Muscle of leg (tissue), 3 donors: ENCODE measurements at regions not wholly inside any gene's neighbourhood (a gene's known extent, or its start where the extent isn't known, plus 50 kb on each side); places are given as distances from the start of the nearest gene placed in this dataset.

Experiments
- DNase-seq: peaks from one replicate; pipeline ENCODE4 v3.0.0; 2013
- H3K27ac ChIP-seq: one replicate; pipeline ENCODE4 v1.5.1; 2013; ENCODE audit warnings: mild to moderate bottlenecking, low read length, control low read depth
- H3K27me3 ChIP-seq: one replicate; pipeline ENCODE4 v1.6.1; 2013; ENCODE audit warnings: low read length; ENCODE audit not compliant: control insufficient read depth, insufficient read depth
- H3K36me3 ChIP-seq: one replicate; pipeline ENCODE4 v1.6.1; 2013; ENCODE audit warnings: low read length; ENCODE audit not compliant: control insufficient read depth, insufficient read depth
- H3K4me1 ChIP-seq: one replicate; pipeline ENCODE4 v1.6.1; 2013; ENCODE audit warnings: low read length; ENCODE audit not compliant: control insufficient read depth, insufficient read depth
- H3K4me3 ChIP-seq: one replicate; pipeline ENCODE4 v1.5.1; 2013; ENCODE audit warnings: low read length, control low read depth
- H3K9me3 ChIP-seq: replicated peaks from 2 replicates; pipeline ENCODE4 v1.6.1; 2013; ENCODE audit warnings: low read depth, low read length; ENCODE audit not compliant: control insufficient read depth
- WGBS: methylation state at CpG from one replicate; pipeline ENCODE4 v1.1.5; 2013; ENCODE audit warnings: missing lambda C conversion rate; ENCODE audit not compliant: insufficient coverage; 5-methylcytosine and 5-hydroxymethylcytosine counted together

GRCh38 chr14:56944397-56944796 lies 134.1 kb upstream of the OTX2 start:
- no peak overlapping the region for H3K4me3 ChIP-seq
- H3K27ac ChIP-seq = no peak overlapping the region
- no peaks in the 10 kb centered on the region for H3K9me3 ChIP-seq
- H3K27me3 ChIP-seq = no peaks in the 10 kb centered on the region
- no peaks in the 10 kb centered on the region for H3K4me1 ChIP-seq
- H3K36me3 ChIP-seq = no peaks in the 10 kb centered on the region
- DNase-seq = no peak
- WGBS = no CpG with 5 or more reads among the region's 2 CpGs

- no peak for DNase-seq
- H3K9me3 ChIP-seq = no peaks in the 10 kb centered on the region
These were observed 123.2 kb upstream of the OTX2 start for GRCh38 chr14:56933446-56933845.

GRCh38 chr14:56918849-56919574 lies 108.7 kb upstream of the OTX2 start:
- no peaks in the 10 kb centered on the region for H3K4me1 ChIP-seq
- H3K27me3 ChIP-seq = no peaks in the 10 kb centered on the region
- H3K27ac ChIP-seq = no peak overlapping the region
- no peak overlapping the region for H3K4me3 ChIP-seq
- no peaks in the 10 kb centered on the region for H3K9me3 ChIP-seq
- WGBS = no CpG with 5 or more reads among the region's 3 CpGs
- no peaks in the 10 kb centered on the region for H3K36me3 ChIP-seq
- DNase-seq = no peak

More at GRCh38 chr14:56933446-56933845, 123.2 kb upstream of the OTX2 start:
- H3K36me3 ChIP-seq = no peaks in the 10 kb centered on the region
- H3K4me1 ChIP-seq = no peaks in the 10 kb centered on the region
- no peak overlapping the region for H3K27ac ChIP-seq
- no peaks in the 10 kb centered on the region for H3K27me3 ChIP-seq
- no peak overlapping the region for H3K4me3 ChIP-seq

DNA sequence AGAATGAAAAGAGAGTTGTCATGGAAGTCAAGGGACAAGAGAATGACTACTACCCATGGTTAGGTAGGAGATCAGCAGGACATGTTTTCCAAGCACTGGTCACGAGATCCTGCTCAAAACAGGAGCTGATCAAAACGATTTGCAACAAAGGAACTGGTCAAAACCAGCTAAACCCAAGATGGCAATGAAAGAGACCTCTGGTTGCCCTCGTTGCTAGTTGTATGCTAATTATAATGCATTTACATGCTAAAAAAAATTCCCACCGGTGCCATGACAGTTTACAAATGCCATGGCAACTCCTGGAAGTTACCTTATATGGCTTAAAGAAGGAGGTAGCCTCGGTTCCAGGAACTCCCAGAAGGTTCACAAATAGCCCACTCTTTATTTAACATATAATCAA lies 95.0 kb upstream of the OTX2 start:
- Histone ChIP-seq H3K36me3 (no peaks in the 10 kb centered on the region), H3K27me3 (no peaks in the 10 kb centered on the region), H3K9me3 (no peaks in the 10 kb centered on the region), H3K4me1 (no peaks in the 10 kb centered on the region), H3K4me3 (no peak overlapping the region), H3K27ac (no peak overlapping the region)
- WGBS = no CpG with 5 or more reads among the region's 5 CpGs
- DNase-seq = no peak

DNA sequence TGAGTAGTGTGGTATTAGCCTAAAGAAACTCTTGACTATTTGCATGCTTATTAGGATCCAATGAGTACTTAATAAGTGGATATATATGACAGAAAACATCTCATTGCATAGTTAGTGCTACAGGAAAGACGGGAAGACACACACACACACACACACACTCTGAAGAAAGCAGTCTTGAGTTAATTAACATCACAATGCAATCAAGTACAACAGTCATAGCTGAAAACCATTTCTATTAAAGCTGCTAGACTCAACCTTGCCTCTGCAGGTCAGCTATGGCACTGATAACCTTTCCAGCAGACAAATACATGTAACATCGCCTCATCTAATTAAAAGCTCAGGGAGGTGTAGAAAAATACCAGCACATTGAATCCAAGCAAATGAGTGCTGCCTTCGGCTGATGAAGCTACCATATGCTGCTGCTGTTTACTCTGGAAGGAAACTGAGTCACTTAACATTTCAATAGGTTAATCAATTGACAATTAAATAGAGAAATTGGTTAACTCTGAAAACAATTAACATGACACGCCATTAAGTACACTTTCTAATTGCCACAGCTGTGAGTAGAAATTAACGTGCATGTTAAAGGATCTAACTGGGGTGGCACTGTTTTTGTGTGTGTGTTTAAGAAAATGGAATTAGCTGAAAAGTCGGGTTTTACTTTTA lies 93.2 kb upstream of the OTX2 start:
- no peak for DNase-seq
- H3K36me3 ChIP-seq = no peaks in the 10 kb centered on the region
- no peaks in the 10 kb centered on the region for H3K27me3 ChIP-seq
- no peak overlapping the region for H3K27ac ChIP-seq
- no peaks in the 10 kb centered on the region for H3K9me3 ChIP-seq
- no peaks in the 10 kb centered on the region for H3K4me1 ChIP-seq
- WGBS = 100% methylated on average over 1 of the region's 6 CpGs
- H3K4me3 ChIP-seq = no peak overlapping the region

DNA sequence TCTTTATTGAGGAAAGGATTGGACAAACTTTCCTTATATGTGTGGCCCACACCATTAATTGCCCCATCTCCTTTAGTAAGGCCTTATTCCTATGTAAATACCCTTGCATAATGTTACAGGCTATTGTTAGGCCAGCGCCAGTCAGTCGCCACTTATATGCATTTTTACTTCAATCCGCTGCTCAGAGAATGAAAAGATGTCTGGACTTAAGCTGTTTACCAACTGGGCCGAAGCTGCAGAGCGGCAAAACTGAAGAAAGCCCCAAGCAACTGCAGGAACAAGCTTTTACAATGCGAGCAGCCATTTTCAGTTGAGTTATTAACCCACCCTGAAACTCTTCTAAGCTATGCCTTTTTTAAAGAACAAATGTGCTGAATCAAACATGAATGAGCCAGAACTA lies 92.1 kb upstream of the OTX2 start:
- WGBS = 52% methylated on average over 4 of the region's 6 CpGs
- no peak overlapping the region for H3K27ac ChIP-seq

DNA sequence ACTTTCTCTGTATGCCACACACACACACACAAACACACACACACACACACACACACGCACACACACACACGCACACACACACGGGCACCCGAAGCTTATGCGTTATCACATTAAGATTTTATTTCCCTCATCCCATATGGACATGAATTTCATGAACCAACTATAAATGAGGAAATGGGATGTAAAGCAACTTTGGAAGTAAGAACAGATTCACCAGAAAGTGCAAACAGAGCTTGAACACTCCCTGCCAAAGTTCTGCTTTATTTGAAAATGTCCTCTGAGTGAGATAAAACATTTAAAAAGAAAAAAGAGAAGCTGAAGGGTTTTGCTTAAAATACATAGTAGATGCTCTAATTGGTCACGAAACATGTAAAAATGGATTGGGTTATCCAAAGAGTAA lies 90.4 kb upstream of the OTX2 start:
- DNase-seq = no peak
- Histone ChIP-seq H3K27ac (no peak overlapping the region), H3K4me3 (no peak overlapping the region), H3K9me3 (no peaks in the 10 kb centered on the region), H3K27me3 (no peaks in the 10 kb centered on the region), H3K4me1 (no peaks in the 10 kb centered on the region), H3K36me3 (no peaks in the 10 kb centered on the region)
- no CpG with 5 or more reads among the region's 6 CpGs for WGBS

More for the DNA sequence above, 92.1 kb upstream of the OTX2 start:
- no peaks in the 10 kb centered on the region for H3K27me3 ChIP-seq
- no peak overlapping the region for H3K4me3 ChIP-seq
- no peaks in the 10 kb centered on the region for H3K4me1 ChIP-seq
- H3K9me3 ChIP-seq = no peaks in the 10 kb centered on the region
- no peak for DNase-seq
- H3K36me3 ChIP-seq = no peaks in the 10 kb centered on the region

- H3K27me3 ChIP-seq = no peaks in the 10 kb centered on the region
These were observed 89.5 kb upstream of the OTX2 start for GRCh38 chr14:56899829-56900228.

GRCh38 chr14:56896922-56897321 lies 86.6 kb upstream of the OTX2 start:
- Histone ChIP-seq H3K27me3 (no peaks in the 10 kb centered on the region), H3K27ac (no peak overlapping the region), H3K36me3 (no peaks in the 10 kb centered on the region), H3K4me1 (no peaks in the 10 kb centered on the region), H3K4me3 (no peak overlapping the region), H3K9me3 (no peaks in the 10 kb centered on the region)
- WGBS = 29% methylated on average over 2 of the region's 6 CpGs
- no peak for DNase-seq

More at GRCh38 chr14:56899829-56900228, 89.5 kb upstream of the OTX2 start:
- Histone ChIP-seq H3K9me3 (no peaks in the 10 kb centered on the region), H3K4me1 (no peaks in the 10 kb centered on the region), H3K27ac (no peak overlapping the region), H3K36me3 (no peaks in the 10 kb centered on the region), H3K4me3 (no peak overlapping the region)
- DNase-seq = no peak
- WGBS = 73% methylated on average over 2 of the region's 3 CpGs

GRCh38 chr14:56896231-56896630 lies 86.0 kb upstream of the OTX2 start:
- H3K4me3 ChIP-seq = no peak overlapping the region
- H3K27me3 ChIP-seq = no peaks in the 10 kb centered on the region
- no peaks in the 10 kb centered on the region for H3K36me3 ChIP-seq
- no CpG with 5 or more reads among the region's 2 CpGs for WGBS
- H3K27ac ChIP-seq = no peak overlapping the region
- H3K9me3 ChIP-seq = no peaks in the 10 kb centered on the region
- no peaks in the 10 kb centered on the region for H3K4me1 ChIP-seq
- no peak for DNase-seq
